Stomach (tissue), 4 donors: ENCODE measurements at regions not wholly inside any gene's neighbourhood (a gene's known extent, or its start where the extent isn't known, plus 50 kb on each side); places are given as distances from the start of the nearest gene placed in this dataset.

Experiments
- EP300 ChIP-seq: sonication (generic); formaldehyde crosslinking; IDR thresholded peaks from one replicate; pipeline ENCODE4 v1.6.1; 2017; ENCODE audit warnings: antibody characterized with exemption
- POLR2A ChIP-seq, 4 donors: fragments of 450-650 bp; IDR thresholded peaks; one replicate each; pipeline ENCODE4 v1.6.1; 2016; ENCODE audit warnings: antibody characterized with exemption in 4 of 4, control low read depth in 2 of 4, mild to moderate bottlenecking in 1 of 4, moderate library complexity in 1 of 4
- POLR2AphosphoS5 ChIP-seq, 3 donors: sonication (generic); formaldehyde crosslinking; IDR thresholded peaks; one replicate each; pipeline ENCODE4 v1.6.1; 2016; ENCODE audit warnings: antibody characterized with exemption in 3 of 3
- TF ChIP-seq, protein P1 (sequence below), 7 experiments: fragments of 450-650 bp in 4 of 7; fragments of 200-600 bp in 3 of 7; sonication (generic) in 3 of 7; IDR thresholded peaks; one replicate each; pipeline ENCODE4 v1.5.1; 2016 to 2019; ENCODE audit warnings: antibody characterized with exemption in 7 of 7, control low read depth in 2 of 7, mild to moderate bottlenecking in 1 of 7

- TF ChIP-seq, protein P1, sequence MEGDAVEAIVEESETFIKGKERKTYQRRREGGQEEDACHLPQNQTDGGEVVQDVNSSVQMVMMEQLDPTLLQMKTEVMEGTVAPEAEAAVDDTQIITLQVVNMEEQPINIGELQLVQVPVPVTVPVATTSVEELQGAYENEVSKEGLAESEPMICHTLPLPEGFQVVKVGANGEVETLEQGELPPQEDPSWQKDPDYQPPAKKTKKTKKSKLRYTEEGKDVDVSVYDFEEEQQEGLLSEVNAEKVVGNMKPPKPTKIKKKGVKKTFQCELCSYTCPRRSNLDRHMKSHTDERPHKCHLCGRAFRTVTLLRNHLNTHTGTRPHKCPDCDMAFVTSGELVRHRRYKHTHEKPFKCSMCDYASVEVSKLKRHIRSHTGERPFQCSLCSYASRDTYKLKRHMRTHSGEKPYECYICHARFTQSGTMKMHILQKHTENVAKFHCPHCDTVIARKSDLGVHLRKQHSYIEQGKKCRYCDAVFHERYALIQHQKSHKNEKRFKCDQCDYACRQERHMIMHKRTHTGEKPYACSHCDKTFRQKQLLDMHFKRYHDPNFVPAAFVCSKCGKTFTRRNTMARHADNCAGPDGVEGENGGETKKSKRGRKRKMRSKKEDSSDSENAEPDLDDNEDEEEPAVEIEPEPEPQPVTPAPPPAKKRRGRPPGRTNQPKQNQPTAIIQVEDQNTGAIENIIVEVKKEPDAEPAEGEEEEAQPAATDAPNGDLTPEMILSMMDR (IDR thresholded peaks at IDR 0.05) = no peak
- TF ChIP-seq POLR2A (IDR thresholded peaks at IDR 0.05) = no peak
- TF ChIP-seq POLR2AphosphoS5 (IDR thresholded peaks at IDR 0.05) = no peak
- no peak for TF ChIP-seq EP300
These were observed 158.6 kb upstream of the ALG10B start for GRCh38 chr12:38157933-38158401.
